Epithelial cell of esophagus (primary cell): ENCODE measurements at regions not wholly inside any gene's neighbourhood (a gene's known extent, or its start where the extent isn't known, plus 50 kb on each side); places are given as distances from the start of the nearest gene placed in this dataset.
A peak's percentile ranks its signal among the peaks of the same experiment; 100 is the strongest.

Experiments used
- DNase-seq: peaks from one replicate; pipeline ENCODE4 v3.0.0; 2010; ENCODE audit warnings: low read depth
- H3K4me3 ChIP-seq: 2 replicates; pipeline ENCODE4 v1.5.1; 2011; ENCODE audit warnings: mild to moderate bottlenecking, low read length, control low read depth
- TF ChIP-seq, protein P1 (sequence below): IDR thresholded peaks from 2 replicates; pipeline ENCODE4 v1.5.1; 2011; ENCODE audit warnings: low read depth, mild to moderate bottlenecking, low read length, control low read depth, inconsistent platforms; ENCODE audit not compliant: insufficient read depth; ENCODE audit errors: missing control alignments

DNA sequence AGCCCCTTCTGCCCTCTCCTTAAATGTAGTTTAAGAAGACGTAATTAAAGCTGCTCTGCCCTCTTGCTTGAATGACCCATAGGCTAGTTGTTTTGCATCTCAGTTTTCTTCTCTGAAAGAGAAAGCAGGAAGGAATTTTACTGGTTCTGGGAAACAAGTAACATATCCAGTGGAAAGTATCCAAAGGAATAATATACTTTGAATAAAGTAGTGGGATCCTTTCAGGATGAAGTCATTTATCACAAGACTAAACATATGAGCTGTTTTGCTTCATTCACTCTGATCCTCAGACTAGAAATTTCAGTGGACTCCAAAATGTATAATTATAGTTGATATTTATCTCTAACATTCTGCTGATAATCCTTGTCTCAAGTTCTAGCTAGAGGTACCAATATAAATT lies 1297.6 kb upstream of the GOT2 start:
- TF ChIP-seq, protein P1, sequence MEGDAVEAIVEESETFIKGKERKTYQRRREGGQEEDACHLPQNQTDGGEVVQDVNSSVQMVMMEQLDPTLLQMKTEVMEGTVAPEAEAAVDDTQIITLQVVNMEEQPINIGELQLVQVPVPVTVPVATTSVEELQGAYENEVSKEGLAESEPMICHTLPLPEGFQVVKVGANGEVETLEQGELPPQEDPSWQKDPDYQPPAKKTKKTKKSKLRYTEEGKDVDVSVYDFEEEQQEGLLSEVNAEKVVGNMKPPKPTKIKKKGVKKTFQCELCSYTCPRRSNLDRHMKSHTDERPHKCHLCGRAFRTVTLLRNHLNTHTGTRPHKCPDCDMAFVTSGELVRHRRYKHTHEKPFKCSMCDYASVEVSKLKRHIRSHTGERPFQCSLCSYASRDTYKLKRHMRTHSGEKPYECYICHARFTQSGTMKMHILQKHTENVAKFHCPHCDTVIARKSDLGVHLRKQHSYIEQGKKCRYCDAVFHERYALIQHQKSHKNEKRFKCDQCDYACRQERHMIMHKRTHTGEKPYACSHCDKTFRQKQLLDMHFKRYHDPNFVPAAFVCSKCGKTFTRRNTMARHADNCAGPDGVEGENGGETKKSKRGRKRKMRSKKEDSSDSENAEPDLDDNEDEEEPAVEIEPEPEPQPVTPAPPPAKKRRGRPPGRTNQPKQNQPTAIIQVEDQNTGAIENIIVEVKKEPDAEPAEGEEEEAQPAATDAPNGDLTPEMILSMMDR, result no peak
- no peak for DNase-seq

DNA sequence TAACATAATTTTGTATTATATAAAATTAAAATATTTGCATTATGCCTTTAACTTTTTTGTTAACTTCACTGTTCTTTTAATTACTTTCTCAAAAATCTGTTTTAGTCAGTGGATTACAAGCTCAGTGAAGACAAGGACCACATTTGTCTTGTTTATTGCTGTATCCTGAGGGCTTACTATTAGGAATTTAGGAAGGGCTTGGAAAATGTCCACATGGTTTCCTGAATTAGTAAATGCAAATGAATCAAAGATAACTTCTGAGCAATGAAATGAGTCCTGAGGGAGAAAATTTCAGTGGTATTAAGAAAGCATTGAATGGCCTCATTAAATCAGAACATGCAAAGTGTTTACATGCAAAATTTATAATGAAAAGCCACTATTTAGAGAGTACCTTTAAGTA lies 1293.2 kb upstream of the GOT2 start:
- no peak overlapping the region for H3K4me3 ChIP-seq
- TF ChIP-seq, protein P1, result no peak
- no peak for DNase-seq

More for the DNA sequence above, 1297.6 kb upstream of the GOT2 start:
- H3K4me3 ChIP-seq, result no peak overlapping the region

DNA sequence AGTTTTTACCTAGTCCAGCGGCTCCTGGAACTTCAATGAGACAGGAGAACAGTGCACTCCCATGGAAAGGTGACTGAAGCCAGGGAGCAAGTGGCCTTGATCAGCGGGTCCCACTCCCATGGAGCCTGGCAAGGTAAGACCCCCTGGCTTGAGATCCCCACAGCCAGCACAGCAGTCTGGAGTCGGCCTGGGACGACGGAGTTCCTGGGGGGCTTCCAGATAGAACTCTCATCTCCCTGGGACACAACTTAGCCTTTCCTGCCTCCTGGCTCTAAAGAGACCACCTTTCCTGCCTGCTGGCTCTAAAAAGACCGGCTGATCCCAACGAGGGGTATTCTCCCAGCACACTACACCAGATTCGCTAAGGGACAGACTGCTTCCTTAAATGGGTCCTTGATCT lies 1279.0 kb upstream of the GOT2 start:
- no peak overlapping the region for H3K4me3 ChIP-seq
- TF ChIP-seq, protein P1, result no peak
- no peak for DNase-seq

- no peak overlapping the region for H3K4me3 ChIP-seq
- TF ChIP-seq, protein P1, result no peak
- DNase-seq, result no peak
Measured at GRCh38 chr16:60001523-60001922, 1267.4 kb upstream of the GOT2 start.

DNA sequence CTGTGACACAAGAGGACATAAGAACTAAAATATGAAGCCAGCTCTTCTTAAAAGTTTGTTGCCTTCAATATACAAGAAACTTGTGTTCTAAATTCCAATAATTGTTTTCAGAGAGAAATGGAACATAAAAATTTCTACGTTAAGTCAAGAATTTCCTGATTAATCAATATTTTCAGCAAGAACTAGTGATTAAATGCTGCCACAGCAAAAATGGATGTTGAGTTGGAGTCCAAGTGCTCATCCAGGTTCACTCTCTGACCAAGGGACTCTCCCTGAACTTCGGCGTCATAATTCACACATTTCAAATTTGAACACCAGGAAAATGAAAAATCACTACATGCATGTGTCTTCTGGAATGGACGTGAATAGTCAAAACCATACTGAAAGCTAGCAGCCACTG lies 1263.6 kb upstream of the GOT2 start:
- TF ChIP-seq, protein P1, result no peak
- no peak for DNase-seq
- H3K4me3 ChIP-seq, result no peak overlapping the region

DNA sequence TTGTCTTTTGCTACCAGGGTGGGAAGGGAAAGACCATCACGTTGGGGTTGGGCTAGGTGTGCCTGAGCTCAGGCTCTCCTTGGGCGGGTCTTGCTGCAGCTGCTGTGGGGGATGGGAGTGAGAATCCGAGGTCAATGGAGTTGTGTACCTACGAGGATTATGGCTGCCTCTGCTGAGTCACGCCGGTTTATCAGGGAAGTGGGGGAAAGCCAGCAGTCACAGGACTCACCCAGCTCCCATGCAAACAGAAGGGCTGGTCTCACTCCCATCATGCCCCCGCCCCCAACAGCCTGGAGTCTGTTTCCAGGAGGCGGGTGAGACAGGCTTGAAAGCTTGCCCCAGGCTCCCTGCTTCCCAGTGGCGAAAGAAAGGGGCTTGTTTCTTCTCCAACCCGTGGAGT lies 1259.0 kb upstream of the GOT2 start:
- TF ChIP-seq, protein P1, result no peak
- DNase-seq, result peak; percentile 5
- H3K4me3 ChIP-seq, result no peak overlapping the region

DNA sequence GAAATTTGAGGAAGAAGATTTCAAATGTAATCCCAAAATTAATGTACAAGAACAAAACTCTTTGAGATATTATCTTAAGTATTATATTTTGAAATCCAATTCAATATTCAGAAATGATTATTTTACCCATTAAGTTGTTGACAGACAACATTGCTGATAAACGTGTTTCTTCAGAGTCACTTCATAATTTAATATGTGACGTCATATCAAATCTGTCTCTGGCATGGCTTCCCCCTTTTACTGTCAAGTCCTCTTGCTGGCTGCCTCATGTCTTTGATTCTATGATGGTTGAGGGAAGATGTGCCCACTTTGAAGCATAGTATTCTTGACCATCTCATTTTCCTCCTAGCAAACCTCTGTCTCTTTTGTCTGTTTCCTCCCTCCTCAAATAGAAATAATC lies 1257.1 kb upstream of the GOT2 start:
- no peak overlapping the region for H3K4me3 ChIP-seq
- TF ChIP-seq, protein P1, result no peak
- no peak for DNase-seq
